ENCODE measurements at regions not wholly inside any gene's neighbourhood (a gene's known extent, or its start where the extent isn't known, plus 50 kb on each side); places are given as distances from the start of the nearest gene placed in this dataset.

DNA sequence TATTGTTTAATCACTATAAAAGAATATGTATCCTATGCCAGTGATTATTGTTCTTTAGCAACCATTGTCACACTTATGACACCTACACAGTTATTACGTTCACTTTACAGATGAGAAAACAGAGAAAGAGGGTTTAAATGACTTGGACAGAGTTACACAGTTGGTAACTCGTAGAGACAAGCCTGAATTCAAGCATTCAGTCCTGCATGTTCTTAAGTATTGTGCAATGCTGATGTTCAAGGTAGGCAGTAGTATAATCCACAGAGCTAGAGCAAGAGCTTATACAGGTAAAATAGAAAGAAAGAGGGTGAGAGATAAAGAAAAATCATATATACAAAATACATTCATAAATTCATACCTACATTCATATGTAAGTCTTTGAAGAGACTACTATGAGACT is 249.8 kb upstream of the ANXA10 start:
- TF ChIP-seq, protein P1, sequence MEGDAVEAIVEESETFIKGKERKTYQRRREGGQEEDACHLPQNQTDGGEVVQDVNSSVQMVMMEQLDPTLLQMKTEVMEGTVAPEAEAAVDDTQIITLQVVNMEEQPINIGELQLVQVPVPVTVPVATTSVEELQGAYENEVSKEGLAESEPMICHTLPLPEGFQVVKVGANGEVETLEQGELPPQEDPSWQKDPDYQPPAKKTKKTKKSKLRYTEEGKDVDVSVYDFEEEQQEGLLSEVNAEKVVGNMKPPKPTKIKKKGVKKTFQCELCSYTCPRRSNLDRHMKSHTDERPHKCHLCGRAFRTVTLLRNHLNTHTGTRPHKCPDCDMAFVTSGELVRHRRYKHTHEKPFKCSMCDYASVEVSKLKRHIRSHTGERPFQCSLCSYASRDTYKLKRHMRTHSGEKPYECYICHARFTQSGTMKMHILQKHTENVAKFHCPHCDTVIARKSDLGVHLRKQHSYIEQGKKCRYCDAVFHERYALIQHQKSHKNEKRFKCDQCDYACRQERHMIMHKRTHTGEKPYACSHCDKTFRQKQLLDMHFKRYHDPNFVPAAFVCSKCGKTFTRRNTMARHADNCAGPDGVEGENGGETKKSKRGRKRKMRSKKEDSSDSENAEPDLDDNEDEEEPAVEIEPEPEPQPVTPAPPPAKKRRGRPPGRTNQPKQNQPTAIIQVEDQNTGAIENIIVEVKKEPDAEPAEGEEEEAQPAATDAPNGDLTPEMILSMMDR (IDR thresholded peaks at IDR 0.05), result no peak
- TF ChIP-seq POLR2A (IDR thresholded peaks at IDR 0.05), result no peak

Measured in ovary (tissue), 3 donors.